GM19238 (cell line): ENCODE measurements at regions not wholly inside any gene's neighbourhood (a gene's known extent, or its start where the extent isn't known, plus 50 kb on each side); places are given as distances from the start of the nearest gene placed in this dataset.

Experiments
- DNase-seq: peaks from one replicate; pipeline ENCODE4 v3.0.0; 2011; ENCODE audit warnings: low spot score; ENCODE audit not compliant: insufficient read length

DNA sequence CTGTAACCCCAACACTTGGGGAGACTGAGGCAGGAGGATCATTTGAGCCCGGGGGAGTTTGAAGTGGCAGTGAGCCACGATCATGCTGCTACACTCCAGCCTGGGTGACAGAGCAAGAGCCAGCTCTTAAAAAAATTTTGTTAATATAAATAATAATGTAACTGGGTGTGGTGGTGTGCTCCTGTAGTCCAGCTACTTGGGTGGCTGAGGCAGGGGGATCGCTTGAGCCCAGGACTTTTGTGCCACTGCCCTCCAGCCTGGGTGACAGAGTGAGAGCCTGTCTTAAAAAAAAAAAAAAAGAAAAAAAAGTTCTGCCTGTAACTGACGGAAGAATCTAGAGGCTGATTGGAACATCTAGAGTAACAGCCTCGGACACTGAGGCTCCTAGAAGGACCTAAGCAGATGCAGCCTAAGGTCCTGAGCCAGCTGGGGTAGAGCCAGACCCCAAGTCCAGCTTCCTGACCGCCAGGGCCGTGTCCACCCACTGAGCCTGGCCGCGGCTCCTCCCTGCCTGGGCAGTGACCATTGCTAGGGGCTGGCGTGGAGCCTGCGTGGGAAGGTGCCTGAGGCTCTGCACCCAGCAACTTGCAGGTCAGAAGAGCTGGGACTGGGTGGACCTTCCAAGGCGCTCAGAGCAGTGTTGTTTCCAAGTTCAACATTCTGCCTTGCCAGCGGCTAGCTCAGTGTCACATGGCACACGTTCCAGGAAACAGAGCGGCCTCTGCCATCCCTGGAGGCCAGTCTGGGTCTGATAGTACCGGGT lies 209.4 kb upstream of the CIBAR2 start:
- no peak for DNase-seq

GRCh38 chr16:85323230-85323960 lies 211.1 kb upstream of the CIBAR2 start:
- DNase-seq, result no peak

DNA sequence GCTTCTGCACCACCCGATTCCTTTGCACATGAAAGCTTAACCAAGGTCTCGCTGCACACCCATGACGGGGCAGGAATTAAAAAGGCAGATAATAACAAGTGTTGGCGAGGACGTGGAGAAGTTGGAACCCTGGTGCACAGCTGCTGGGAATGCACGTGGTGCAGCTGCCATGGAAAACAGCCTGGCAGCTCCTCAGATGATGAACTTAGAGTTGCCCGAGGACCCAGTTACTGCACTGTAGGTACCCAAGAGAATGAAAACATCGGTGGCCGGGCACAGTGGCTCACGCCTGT lies 211.6 kb upstream of the CIBAR2 start:
- DNase-seq, result no peak

DNA sequence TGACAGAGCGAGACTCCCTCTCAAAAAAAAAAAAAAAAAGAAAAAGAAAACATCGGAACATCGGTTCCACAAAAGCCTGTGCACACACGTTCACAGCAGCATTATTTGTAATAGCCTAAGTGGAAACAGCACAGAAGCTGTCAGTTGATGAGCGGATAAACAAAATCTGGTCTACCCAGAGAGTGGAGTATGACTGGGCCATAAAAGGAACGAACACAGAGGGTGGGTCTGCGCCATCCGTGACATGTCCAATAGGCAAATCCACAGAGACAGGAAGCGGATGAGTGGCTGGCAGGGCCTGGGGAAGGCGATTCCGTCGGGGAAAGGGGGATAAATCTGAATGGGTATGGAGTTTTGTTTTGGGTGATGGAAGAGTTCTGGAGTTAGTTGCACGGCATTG lies 212.2 kb upstream of the CIBAR2 start:
- no peak for DNase-seq

GRCh38 chr16:85326113-85326793 lies 214.0 kb upstream of the CIBAR2 start:
- no peak for DNase-seq

- no peak for DNase-seq
Observed at GRCh38 chr16:85326794-85327181, 214.5 kb upstream of the CIBAR2 start.

- DNase-seq, result no peak
Observed at GRCh38 chr16:85327731-85328675, 215.7 kb upstream of the CIBAR2 start.

DNA sequence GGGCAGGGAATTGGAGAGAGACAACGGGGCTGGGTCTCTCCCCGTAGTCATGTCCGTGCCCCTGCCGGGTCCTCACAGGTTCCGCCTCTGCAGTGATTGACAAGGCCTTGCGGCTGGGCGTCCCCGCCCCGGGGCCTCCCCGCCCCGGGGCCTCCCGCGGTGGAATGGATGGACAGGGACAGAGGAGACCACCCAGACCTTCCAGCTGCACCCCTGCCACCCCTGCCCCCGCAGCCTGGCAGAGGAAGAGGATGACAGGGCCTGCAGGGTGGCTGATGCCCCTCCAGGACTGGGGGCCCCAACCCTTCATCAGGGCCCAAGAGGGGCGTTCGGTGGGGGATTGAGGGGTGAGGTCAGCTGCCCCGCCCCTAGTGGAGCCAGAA lies 216.4 kb upstream of the CIBAR2 start:
- no peak for DNase-seq

DNA sequence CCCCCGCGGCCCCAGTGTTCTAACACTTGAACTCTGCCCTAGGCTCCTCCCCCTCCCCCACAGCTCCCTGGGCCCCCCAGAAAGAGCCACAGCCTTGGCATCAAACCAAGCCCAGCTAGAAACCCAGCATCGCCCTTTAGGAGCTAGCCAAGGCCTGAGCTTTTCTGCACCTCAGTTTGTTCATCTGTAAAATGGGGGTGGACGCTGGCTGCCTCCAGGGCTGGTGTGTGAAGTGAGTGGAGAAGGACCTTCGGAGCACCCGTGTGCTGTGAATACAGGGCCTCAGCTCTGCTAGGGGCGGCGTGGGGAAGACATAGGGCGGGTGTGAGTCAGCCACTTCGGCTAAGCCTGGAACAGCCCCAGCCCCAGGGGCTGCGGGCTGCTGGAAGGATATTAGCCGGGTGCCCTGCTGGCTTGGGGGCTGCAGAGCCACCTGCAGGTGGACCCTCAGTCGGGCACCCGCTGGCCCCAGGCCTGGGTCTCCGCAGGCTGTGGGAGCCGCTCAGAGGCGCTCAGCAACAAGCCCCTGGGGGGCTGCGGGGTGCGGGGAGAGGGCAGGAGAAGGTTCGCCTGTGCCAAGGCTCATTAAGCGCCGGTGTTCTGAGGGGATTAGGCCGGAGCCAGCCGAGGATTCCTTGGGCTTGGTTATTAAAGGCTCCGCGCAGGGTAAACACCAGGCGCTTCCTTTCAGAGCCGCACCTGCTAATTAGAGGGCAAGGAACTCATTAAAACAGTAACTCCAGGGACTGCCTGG lies 217.0 kb upstream of the CIBAR2 start:
- no peak for DNase-seq

DNA sequence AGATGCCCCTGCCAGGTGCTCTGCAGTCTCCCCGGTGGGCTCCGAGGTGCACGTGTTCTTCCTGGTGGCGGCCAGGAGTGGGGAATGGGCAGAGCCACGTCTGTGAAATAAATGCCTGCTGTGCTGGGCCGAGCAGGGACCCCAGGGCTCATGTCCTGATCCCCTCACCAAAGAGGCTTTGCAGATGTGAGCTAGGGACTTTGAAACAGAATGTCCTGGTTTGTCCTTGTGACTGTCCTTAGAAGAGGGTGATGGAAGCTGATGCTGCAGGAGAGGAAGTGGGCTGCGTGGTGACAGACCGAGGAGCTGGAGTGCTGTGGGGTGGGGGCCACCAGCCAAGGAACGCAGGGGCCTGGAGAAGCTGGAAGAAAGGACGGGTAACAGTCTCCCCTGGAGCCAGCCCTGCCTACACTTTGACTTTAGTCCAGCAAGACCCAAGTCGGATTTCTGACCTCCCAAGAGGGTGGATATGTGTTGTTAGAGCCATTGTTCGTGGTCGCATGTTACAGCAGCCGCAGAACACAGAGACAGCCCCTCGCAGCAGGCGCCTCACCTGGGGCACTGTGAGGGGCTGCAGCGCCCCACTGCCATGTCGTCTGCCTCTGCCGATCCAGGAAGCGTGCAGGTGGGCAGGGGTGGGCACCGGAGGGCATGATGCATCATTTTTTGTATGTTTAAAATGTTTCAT lies 217.9 kb upstream of the CIBAR2 start:
- no peak for DNase-seq

GRCh38 chr16:85330694-85331188 lies 218.5 kb upstream of the CIBAR2 start:
- DNase-seq, result peak; percentile 51

DNA sequence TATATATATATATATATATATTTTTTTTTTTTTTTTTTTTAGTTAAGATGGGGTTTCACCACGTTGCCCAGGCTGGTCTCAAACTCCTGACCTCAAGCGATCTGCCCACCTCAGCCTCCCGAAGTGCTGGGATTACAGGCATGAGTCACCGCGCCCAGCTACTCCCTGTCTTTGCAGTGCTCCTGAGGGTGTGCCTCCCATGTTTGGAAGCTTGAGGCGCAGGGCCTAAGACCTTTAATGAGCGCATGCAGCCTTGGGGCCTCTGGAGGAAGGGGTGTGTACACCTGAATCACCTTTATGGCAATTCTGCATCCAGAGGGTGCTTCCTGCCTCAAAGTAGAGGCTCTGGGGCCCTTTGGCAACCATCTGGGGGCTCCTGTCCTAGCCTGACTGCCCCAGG lies 219.4 kb upstream of the CIBAR2 start:
- DNase-seq, result no peak

DNA sequence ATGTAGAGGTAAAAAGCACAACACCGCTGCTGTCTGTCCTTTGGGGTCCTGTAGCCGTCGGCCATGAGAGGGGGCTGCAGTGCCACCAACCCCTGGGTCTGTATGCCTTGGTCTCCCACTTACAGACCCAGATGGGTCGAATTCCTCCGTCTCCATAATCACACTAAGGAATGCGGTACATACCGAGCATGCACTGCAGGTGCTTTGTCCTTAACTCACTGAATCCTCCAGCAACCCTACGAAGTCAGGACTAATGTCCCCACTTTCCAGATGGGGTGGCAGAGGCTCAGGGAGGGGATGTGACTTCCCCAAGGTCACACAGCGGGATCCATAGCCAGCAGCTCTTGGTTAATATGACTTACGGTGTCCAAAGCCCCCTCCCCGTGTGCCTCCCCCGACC lies 219.9 kb upstream of the CIBAR2 start:
- no peak for DNase-seq

DNA sequence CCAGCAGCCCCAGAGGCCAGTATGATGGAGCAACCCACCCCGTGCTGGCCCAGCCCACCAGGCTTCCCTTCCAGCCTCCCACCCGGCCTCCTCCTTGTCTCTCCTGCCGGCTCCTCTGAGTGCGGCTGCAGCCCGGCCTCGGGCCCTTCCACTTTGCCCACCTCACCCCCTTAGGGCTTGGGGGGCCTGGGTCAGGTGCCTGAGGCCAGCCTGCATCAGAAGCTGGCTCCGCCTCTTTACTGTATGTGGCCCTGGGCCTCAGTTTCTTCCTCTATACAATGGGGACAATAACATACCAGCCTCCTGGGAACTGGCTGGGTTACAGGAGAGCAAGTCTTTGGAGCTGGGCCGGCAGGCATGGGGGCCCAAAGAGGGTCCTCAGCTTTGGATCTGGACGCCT lies 221.1 kb upstream of the CIBAR2 start:
- DNase-seq, result no peak

DNA sequence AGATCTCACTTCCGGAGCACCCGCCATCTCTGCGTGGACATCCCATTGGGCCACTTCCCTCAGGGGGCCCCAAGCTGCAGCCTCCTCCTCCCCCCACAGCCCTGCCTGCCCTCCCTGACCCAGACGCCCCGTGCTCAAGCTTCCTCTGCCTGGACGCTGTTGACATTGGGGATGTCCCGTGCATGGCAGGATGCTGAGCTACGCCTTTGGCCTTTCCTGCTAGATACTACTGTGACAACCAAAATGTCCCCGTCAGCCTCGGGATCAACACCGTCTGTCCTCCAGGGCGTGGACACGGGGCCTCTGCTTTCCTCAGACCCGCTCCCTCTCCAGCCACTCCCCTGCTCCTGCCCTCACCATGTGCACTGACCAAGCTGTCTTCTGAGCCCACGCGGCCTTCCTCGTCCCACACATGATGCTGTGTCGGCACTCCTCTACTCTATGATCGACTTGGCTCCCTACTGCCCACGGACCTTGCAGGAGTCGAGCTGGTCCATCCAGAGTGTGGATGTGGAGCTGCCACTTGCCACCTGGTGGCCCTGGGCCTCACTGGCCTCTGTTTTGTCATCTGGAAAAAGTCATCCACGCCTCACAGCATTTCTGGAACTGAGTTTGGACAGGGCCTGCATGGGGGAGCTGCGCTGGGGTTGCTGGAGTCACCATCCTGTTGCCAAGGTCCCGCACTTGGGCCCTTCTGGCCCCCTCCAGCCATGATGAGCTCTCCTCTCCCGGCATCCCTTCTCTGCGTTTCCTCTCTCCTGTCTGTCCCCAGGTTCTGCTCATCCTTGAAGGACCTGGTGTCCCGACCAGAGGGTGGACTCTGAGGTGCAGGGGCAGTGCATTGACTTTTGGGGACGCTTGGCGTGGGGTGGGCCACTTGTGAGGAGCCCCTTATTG lies 221.7 kb upstream of the CIBAR2 start:
- DNase-seq, result no peak

DNA sequence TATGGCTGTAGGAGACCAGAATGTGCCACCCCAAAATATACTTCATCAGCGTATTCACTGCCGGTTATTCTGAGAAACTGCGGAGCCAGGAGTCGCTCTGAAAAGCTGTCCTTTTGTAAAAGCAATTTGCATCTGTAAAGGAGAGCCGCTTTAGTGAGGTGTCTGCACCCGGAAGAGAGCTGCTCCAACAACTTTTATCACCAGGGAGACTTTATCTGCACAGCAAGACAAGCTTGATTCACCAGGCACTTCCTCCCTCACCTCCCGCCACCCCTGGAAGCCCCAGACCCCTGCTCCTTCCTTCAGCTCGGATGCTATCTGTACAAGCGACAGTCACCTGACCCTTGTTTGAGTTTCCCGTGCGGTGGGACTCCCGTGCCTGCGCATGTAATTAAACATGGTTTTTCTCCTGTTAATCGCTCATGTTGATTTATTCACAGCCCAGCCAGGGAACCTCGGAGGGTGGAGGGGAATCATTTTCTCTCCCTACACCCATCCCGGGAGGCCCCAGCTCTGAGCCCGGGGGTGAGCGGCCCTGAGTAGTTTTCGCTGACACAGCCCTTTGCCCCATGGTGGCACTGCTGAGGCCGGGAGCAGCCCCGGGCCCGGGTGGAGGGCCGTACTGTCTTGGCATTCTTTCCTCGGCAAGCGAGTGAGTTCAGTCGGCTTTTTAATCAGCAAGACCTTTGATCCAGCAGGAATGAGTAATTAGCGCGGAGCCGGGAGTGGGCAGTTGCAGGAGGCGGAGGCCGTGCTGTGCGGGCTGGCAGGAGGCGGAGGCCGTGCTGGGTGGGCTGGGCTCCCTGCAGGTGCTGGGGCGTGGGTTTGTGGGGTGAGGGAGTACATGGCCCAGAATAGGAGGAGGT lies 222.7 kb upstream of the CIBAR2 start:
- no peak for DNase-seq

DNA sequence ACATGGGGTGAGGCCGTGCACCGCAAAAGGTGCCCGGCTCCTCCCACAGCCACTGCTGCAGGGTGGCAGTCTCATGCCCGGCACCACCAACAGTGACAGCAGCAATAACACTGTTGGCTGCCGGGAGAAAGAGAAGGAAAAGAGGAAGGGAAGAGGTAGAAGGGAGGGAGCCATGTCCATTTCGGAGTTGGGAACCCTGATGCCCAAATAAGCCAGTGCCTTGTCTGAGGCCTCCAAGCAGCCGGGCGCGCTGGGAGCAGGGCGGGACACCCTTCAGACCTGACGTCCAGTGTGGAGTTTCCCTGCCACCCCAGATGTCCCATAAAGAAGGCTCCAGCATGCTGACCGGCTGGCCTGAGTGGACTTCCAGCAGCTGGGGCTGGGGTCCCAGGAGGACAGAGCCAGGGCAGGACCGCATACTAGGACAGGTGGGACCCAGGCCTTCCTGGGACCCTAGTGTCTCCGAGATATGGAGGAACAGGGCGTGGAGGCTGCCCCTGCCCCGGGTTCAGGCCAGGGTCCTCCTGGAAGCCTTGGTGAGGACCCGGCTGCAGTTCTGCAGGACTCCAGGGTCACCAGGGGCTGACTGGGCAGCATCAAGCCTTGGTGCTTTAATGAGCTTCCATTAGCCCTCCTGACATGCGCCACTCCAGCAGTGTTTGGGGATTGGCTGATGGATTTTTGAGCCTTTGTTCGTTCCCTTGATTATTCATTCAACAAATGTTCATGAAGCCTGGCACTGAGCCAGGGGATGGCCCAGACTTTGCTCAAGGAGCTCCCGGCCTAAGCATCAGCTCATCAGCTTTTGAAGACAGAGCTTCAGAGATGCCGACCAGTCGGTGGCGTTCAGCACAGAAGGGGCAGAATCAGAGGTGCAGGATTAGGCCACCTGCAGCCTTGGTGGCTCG lies 223.6 kb upstream of the CIBAR2 start:
- DNase-seq, result no peak
